ENCODE measurements at regions not wholly inside any gene's neighbourhood (a gene's known extent, or its start where the extent isn't known, plus 50 kb on each side); places are given as distances from the start of the nearest gene placed in this dataset.

GRCh38 chr3:127124120-127124519, 68.8 kb upstream of the PRR23E start:
- Histone ChIP-seq H3K4me1 (ENCODE audit: insufficient read depth) (no peaks in the 10 kb centered on the region), H3K79me2 (replicated peaks; ENCODE audit: insufficient read depth) (no peaks in the 10 kb centered on the region), H3K27me3 (ENCODE audit: insufficient read depth) (no peaks in the 10 kb centered on the region), H3F3A (replicated peaks; ENCODE audit: low read depth) (no peaks in the 10 kb centered on the region), H3K36me3 (ENCODE audit: insufficient read depth) (no peaks in the 10 kb centered on the region), H3K4me2 (no peak overlapping the region), H3K4me3 (no peak overlapping the region), H3K27ac (ENCODE audit: low read depth) (no peak overlapping the region), H2AFZ (no peak overlapping the region), H4K20me1 (replicated peaks; ENCODE audit: insufficient read depth) (no peaks in the 10 kb centered on the region), H3K9me2 (ENCODE audit: insufficient read depth) (0 out of 2 replicates have a peak, but pooled peaks cover 3% of the 10 kb centered on the region)
- no peaks in the 10 kb centered on the region for H3K36me3 Mint-ChIP-seq (ENCODE audit: low read depth)
- peaks cover 7% of the 10 kb centered on the region; the same call in 2 of the 3 replicates for H3K4me1 Mint-ChIP-seq
- H3K9me3 Mint-ChIP-seq: no peaks in the 10 kb centered on the region
- DNase-seq (ENCODE audit: low spot score) (peak; percentile 50), ATAC-seq (peak; percentile 60)
- H3K27ac Mint-ChIP-seq: no peak overlapping the region
- no peak for TF ChIP-seq EZH2 (IDR thresholded peaks at IDR 0.05; ENCODE audit: low read depth, unreplicated experiment)
- no peak for TF ChIP-seq ZNF114 (CRISPR knock-in tag; IDR thresholded peaks at IDR 0.05)
- TF ChIP-seq, protein P1, sequence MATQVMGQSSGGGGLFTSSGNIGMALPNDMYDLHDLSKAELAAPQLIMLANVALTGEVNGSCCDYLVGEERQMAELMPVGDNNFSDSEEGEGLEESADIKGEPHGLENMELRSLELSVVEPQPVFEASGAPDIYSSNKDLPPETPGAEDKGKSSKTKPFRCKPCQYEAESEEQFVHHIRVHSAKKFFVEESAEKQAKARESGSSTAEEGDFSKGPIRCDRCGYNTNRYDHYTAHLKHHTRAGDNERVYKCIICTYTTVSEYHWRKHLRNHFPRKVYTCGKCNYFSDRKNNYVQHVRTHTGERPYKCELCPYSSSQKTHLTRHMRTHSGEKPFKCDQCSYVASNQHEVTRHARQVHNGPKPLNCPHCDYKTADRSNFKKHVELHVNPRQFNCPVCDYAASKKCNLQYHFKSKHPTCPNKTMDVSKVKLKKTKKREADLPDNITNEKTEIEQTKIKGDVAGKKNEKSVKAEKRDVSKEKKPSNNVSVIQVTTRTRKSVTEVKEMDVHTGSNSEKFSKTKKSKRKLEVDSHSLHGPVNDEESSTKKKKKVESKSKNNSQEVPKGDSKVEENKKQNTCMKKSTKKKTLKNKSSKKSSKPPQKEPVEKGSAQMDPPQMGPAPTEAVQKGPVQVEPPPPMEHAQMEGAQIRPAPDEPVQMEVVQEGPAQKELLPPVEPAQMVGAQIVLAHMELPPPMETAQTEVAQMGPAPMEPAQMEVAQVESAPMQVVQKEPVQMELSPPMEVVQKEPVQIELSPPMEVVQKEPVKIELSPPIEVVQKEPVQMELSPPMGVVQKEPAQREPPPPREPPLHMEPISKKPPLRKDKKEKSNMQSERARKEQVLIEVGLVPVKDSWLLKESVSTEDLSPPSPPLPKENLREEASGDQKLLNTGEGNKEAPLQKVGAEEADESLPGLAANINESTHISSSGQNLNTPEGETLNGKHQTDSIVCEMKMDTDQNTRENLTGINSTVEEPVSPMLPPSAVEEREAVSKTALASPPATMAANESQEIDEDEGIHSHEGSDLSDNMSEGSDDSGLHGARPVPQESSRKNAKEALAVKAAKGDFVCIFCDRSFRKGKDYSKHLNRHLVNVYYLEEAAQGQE (IDR thresholded peaks at IDR 0.05; ENCODE audit: unreplicated experiment): peak; percentile 78
- TF ChIP-seq EZH2phosphoT487 (IDR thresholded peaks at IDR 0.05; ENCODE audit: unreplicated experiment): no peak
- H3K4me3 Mint-ChIP-seq: no peak overlapping the region
- peaks cover 9% of the 10 kb centered on the region for H3K27me3 Mint-ChIP-seq (ENCODE audit: insufficient read depth, low read depth, poor library complexity)

DNA sequence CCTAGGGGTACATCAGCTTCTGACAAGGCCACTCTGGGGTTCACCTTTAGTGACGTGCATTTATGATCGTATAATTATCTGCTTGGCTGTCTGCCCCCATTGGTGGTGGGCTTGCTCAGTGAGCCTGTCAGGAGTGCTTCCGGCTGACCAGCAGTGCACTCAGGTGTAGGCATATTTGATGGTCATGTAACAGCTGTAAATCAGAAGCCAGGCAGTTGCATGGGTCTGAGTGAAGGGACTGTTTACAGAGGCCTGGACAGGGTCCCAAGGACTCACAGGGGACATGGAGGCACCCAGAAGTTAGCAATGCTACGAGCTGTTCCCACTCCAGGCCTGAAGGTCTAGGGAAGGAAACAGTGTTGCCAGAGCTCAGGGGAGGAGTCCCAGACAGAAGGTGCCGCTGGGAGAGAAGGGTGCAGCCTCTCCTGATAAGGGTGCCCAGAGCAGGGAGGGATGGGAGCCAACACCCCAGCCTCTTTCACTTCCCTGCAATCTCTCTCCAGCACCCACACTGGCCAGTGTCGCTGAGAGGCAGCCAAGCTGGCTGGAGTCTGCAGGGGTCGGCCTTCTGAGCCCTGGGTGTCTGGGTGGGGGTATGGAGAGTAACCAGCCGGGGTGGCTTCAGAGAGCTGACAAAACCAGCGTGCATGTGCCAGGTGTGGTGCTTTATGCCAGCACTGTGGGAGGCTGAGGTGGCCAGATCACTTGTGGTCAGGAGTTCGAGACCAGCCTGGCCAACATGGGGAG, 61.3 kb upstream of the PRR23E start:
- Mint-ChIP-seq H3K27me3 (ENCODE audit: insufficient read depth, low read depth, poor library complexity) (peaks cover 27% of the 10 kb centered on the region), H3K4me3 (no peak overlapping the region), H3K4me1 (peaks cover 25% of the 10 kb centered on the region), H3K27ac (no peak overlapping the region), H3K36me3 (ENCODE audit: low read depth) (no peaks in the 10 kb centered on the region), H3K9me3 (no peaks in the 10 kb centered on the region)
- peaks cover 2% of the 10 kb centered on the region; the same call in 1 of the 2 replicates for H3K4me1 ChIP-seq (ENCODE audit: insufficient read depth)
- no peak for DNase-seq (ENCODE audit: low spot score)
- H3F3A ChIP-seq (replicated peaks; ENCODE audit: low read depth): no peaks in the 10 kb centered on the region
- H2AFZ ChIP-seq: no peak overlapping the region
- H4K20me1 ChIP-seq (replicated peaks; ENCODE audit: insufficient read depth): no peaks in the 10 kb centered on the region
- H3K27me3 ChIP-seq (ENCODE audit: insufficient read depth): peaks cover 15% of the 10 kb centered on the region
- H3K9me2 ChIP-seq (ENCODE audit: insufficient read depth): no peaks in the 10 kb centered on the region
- ATAC-seq: no peak
- H3K4me2 ChIP-seq: no peak overlapping the region
- H3K79me2 ChIP-seq (replicated peaks; ENCODE audit: insufficient read depth): no peaks in the 10 kb centered on the region
- no peaks in the 10 kb centered on the region for H3K36me3 ChIP-seq (ENCODE audit: insufficient read depth)
- no peak overlapping the region for H3K4me3 ChIP-seq
- H3K27ac ChIP-seq (ENCODE audit: low read depth): no peak overlapping the region
- TF ChIP-seq ETS1 (IDR thresholded peaks at IDR 0.05) (no peak), CREB1 (CRISPR knock-in tag; IDR thresholded peaks at IDR 0.05; ENCODE audit: low read depth) (no peak), ZNF114 (CRISPR knock-in tag; IDR thresholded peaks at IDR 0.05) (no peak), JUNB (IDR thresholded peaks at IDR 0.05; ENCODE audit: unreplicated experiment) (no peak), STAT1 (IDR thresholded peaks at IDR 0.05; ENCODE audit: unreplicated experiment) (no peak), EZH2phosphoT487 (IDR thresholded peaks at IDR 0.05; ENCODE audit: unreplicated experiment) (no peak), EZH2 (IDR thresholded peaks at IDR 0.05; ENCODE audit: low read depth, unreplicated experiment) (no peak), POLR2AphosphoS5 (IDR thresholded peaks at IDR 0.05; ENCODE audit: low read depth) (no peak)
- TF ChIP-seq, protein P2, sequence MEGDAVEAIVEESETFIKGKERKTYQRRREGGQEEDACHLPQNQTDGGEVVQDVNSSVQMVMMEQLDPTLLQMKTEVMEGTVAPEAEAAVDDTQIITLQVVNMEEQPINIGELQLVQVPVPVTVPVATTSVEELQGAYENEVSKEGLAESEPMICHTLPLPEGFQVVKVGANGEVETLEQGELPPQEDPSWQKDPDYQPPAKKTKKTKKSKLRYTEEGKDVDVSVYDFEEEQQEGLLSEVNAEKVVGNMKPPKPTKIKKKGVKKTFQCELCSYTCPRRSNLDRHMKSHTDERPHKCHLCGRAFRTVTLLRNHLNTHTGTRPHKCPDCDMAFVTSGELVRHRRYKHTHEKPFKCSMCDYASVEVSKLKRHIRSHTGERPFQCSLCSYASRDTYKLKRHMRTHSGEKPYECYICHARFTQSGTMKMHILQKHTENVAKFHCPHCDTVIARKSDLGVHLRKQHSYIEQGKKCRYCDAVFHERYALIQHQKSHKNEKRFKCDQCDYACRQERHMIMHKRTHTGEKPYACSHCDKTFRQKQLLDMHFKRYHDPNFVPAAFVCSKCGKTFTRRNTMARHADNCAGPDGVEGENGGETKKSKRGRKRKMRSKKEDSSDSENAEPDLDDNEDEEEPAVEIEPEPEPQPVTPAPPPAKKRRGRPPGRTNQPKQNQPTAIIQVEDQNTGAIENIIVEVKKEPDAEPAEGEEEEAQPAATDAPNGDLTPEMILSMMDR (conservative IDR thresholded peaks at IDR 0.05; ENCODE audit: low read depth in 2 of 2): no peak
- TF ChIP-seq, protein P1 (IDR thresholded peaks at IDR 0.05; ENCODE audit: unreplicated experiment): no peak

Data from GM23338 (cell line).